GM12878 (cell line): ENCODE measurements at regions not wholly inside any gene's neighbourhood (a gene's known extent, or its start where the extent isn't known, plus 50 kb on each side); places are given as distances from the start of the nearest gene placed in this dataset.

ENCODE experiments used
- ATAC-seq: fragments of 200-7000 bp; cut with Tn5 transposase; 3 replicates; pipeline ENCODE4 v1.9.1; 2020; ENCODE audit warnings: mild to moderate bottlenecking, moderate library complexity
- BruUV-seq: library from RNA; stranded (reverse); fragments of 400-500 nt; replicated peaks from 2 replicates; lab custom pipeline; 2021; lab: Mats Ljungman, UMichigan
- CTCF ChIA-PET: fragments of 300-600 bp; sonication (Branson Sonifier 250); formaldehyde crosslinking; extraction: SDS; loops from one replicate; lab custom pipeline; 2021; ENCODE audit warnings: inconsistent platforms; lab: Yijun Ruan, JAX
- POLR2A ChIA-PET: fragments of 350-600 bp; formaldehyde crosslinking; extraction: SDS; loops from one replicate; lab custom pipeline; 2021; ENCODE audit warnings: inconsistent platforms; lab: Charles Lee
- RAD21 ChIA-PET: fragments of 300-600 bp; sonication (Branson Sonifier 250); formaldehyde crosslinking; loops from one replicate; lab custom pipeline; 2023; ENCODE audit warnings: antibody characterized with exemption; ENCODE audit not compliant: unreplicated experiment; lab: Charles Lee
- SMC1A ChIA-PET: fragments of 300-600 bp; sonication (Branson Sonifier 250); formaldehyde crosslinking; loops from one replicate; lab custom pipeline; 2023; ENCODE audit not compliant: unreplicated experiment, uncharacterized antibody; lab: Charles Lee
- DNase-seq: peaks from one replicate; pipeline ENCODE4 v3.0.0-alpha.2; 2011; ENCODE audit warnings: low read depth, low spot score
- FAIRE-seq: peaks from 3 replicates; lab custom pipeline; 2011; peaks lifted over from hg19 to GRCh38; lab: Jason Lieb, UNC
- H2AFZ ChIP-seq: 2 replicates; pipeline ENCODE4 v1.6.0; 2011; ENCODE audit warnings: low read depth, low read length, control low read depth; ENCODE audit not compliant: control insufficient read depth
- H3K27ac ChIP-seq: 2 replicates; pipeline ENCODE4 v1.5.1; 2011; ENCODE audit warnings: control low read depth; ENCODE audit not compliant: control insufficient read depth, insufficient read depth
- H3K27me3 ChIP-seq, 2 experiments: replicated peaks in 1 of 2; 2 replicates each; pipeline versions ENCODE4 v1.6.0 to v1.6.1; 2011; ENCODE audit warnings: low read length in 1 of 2; ENCODE audit not compliant: control insufficient read depth in 2 of 2, insufficient read depth in 2 of 2
- H3K36me3 ChIP-seq, 2 experiments: 2 replicates each; pipeline ENCODE4 v1.5.1; 2011; ENCODE audit warnings: low read length in 1 of 2; ENCODE audit not compliant: control insufficient read depth in 2 of 2, insufficient read depth in 2 of 2
- H3K4me1 ChIP-seq: 2 replicates; pipeline ENCODE4 v1.6.1; 2011; ENCODE audit warnings: mild to moderate bottlenecking, low read length, moderate library complexity, mixed read lengths; ENCODE audit not compliant: control insufficient read depth, insufficient read depth
- H3K4me2 ChIP-seq: 2 replicates; pipeline ENCODE4 v1.6.0; 2011; ENCODE audit warnings: control low read depth; ENCODE audit not compliant: control insufficient read depth, insufficient read depth
- H3K4me3 ChIP-seq: fragments of 200-600 bp; sonication (generic); 2 replicates; pipeline ENCODE4 v1.5.1; 2016
- H3K79me2 ChIP-seq: 2 replicates; pipeline ENCODE4 v1.6.0; 2011; ENCODE audit warnings: low read length; ENCODE audit not compliant: control insufficient read depth, insufficient read depth
- H3K9ac ChIP-seq: 2 replicates; pipeline ENCODE4 v1.8.0; 2011; ENCODE audit warnings: low read length, control low read depth, mixed read lengths; ENCODE audit not compliant: control insufficient read depth, insufficient read depth
- H3K9me3 ChIP-seq: replicated peaks from 3 replicates; pipeline ENCODE4 v1.5.1; 2011; ENCODE audit warnings: mild to moderate bottlenecking, low read length; ENCODE audit not compliant: control insufficient read depth, insufficient read depth
- H4K20me1 ChIP-seq: 2 replicates; pipeline ENCODE4 v1.6.0; 2011; ENCODE audit not compliant: control insufficient read depth, insufficient read depth
- BRCA1 ChIP-seq: IDR thresholded peaks from 2 replicates; pipeline ENCODE4 v1.6.1; 2011; ENCODE audit warnings: low read depth, low read length, improper control_type of control experiment
- E4F1 ChIP-seq: fragments of 450-650 bp; IDR thresholded peaks from 2 replicates; pipeline ENCODE4 v1.6.1; 2018; ENCODE audit warnings: borderline replicate concordance, mild to moderate bottlenecking; ENCODE audit not compliant: partially characterized antibody
- ETV6 ChIP-seq, 2 experiments: fragments of 450-650 bp in 1 of 2; IDR thresholded peaks in 1 of 2; conservative IDR thresholded peaks in 1 of 2; 2 replicates each; pipeline ENCODE4 v1.6.1; 2014; ENCODE audit warnings: antibody characterized with exemption in 1 of 2, borderline replicate concordance in 1 of 2, low read depth in 1 of 2, mild to moderate bottlenecking in 1 of 2, moderate library complexity in 1 of 2
- EZH2 ChIP-seq: IDR thresholded peaks from 2 replicates; pipeline ENCODE4 v1.6.1; 2012; ENCODE audit warnings: low read depth, mild to moderate bottlenecking, control low read depth, inconsistent platforms, low read length, borderline replicate concordance; ENCODE audit not compliant: control insufficient read depth
- HDAC2 ChIP-seq: fragments of 200-600 bp; sonication (generic); IDR thresholded peaks from 2 replicates; pipeline ENCODE4 v1.6.1; 2017
- MAX ChIP-seq: IDR thresholded peaks from 2 replicates; pipeline ENCODE4 v1.6.1; 2012; ENCODE audit warnings: low read depth, low read length, improper control_type of control experiment
- PML ChIP-seq: IDR thresholded peaks from 2 replicates; pipeline ENCODE4 v1.6.1; 2012; ENCODE audit warnings: low read length, inconsistent platforms
- RELA ChIP-seq: fragments of 450-650 bp; IDR thresholded peaks from 2 replicates; pipeline ENCODE4 v1.8.0; 2014; ENCODE audit warnings: borderline replicate concordance; ENCODE audit not compliant: partially characterized antibody
- SUZ12 ChIP-seq: fragments of 200-600 bp; sonication (generic); IDR thresholded peaks from one replicate; pipeline ENCODE4 v1.6.1; 2018; ENCODE audit warnings: antibody characterized with exemption, mild to moderate bottlenecking; ENCODE audit not compliant: unreplicated experiment
- USF2 ChIP-seq: IDR thresholded peaks from 2 replicates; pipeline ENCODE4 v1.6.1; 2011; ENCODE audit warnings: low read depth, low read length, improper control_type of control experiment, borderline replicate concordance
- ZBTB11 ChIP-seq: fragments of 450-650 bp; formaldehyde crosslinking; IDR thresholded peaks from 2 replicates; pipeline ENCODE4 v1.5.0; 2022; ENCODE audit warnings: mild to moderate bottlenecking, missing genetic modification characterization
- WGBS: methylation state at CpG from one replicate; pipeline ENCODE4 v1.1.6; 2016; ENCODE audit warnings: low lambda C conversion rate; ENCODE audit not compliant: insufficient replicate concordance, insufficient coverage; ENCODE audit errors: missing lambda C conversion rate; 5-methylcytosine and 5-hydroxymethylcytosine counted together
- in situ Hi-C: fragments of 300-500 bp; cut with MboI; formaldehyde crosslinking; loops from 9 replicates; pipeline ENCODE4 v1.14.3; 2018; ENCODE audit warnings: mixed read lengths
- intact Hi-C: fragments of 100-400 bp; cut with micrococcal nuclease; formaldehyde crosslinking; loops from one replicate; pipeline ENCODE4 v1.14.2; 2022; ENCODE audit not compliant: unreplicated experiment

- BruUV-seq = no TSS peak
- Histone ChIP-seq H3K4me3 (no peak overlapping the region), H3K79me2 (no peaks in the 10 kb centered on the region), H3K4me1 (no peaks in the 10 kb centered on the region), H3K27me3 (no peaks in the 10 kb centered on the region), H3K4me2 (no peak overlapping the region), H3K27ac (no peak overlapping the region), H3K9me3 (no peaks in the 10 kb centered on the region), H3K36me3 (no peaks in the 10 kb centered on the region), H2AFZ (no peak overlapping the region), H4K20me1 (no peaks in the 10 kb centered on the region), H3K9ac (no peak overlapping the region)
- ChIA-PET CTCF (interaction anchor here (1.0 kb wide), 1 partner anchor 722 kb away, joined by 3 read pairs; no protein-coding TSS in a partner anchor), RAD21 (no interaction called here), POLR2A (no interaction called here), SMC1A (no interaction called here)
- intact Hi-C loops = no loop called here
- FAIRE-seq (no peak), ATAC-seq (no peak), DNase-seq (no peak)
- 16% methylated on average over 4 of the region's 4 CpGs for WGBS
- in situ Hi-C loops = no loop called here
- TF ChIP-seq EZH2 (no peak), HDAC2 (no peak), ZBTB11 (no peak), USF2 (no peak), ETV6 (conservative IDR thresholded peaks at IDR 0.05 in 1 of 2, IDR thresholded peaks at IDR 0.05 in 1 of 2; ENCODE audit: borderline replicate concordance in 1 of 2, low read depth in 1 of 2) (no peak), RELA (no peak), BRCA1 (no peak), E4F1 (no peak), SUZ12 (no peak), PML (no peak), MAX (no peak)
Observed at GRCh38 chr18:25662272-25662671, 310.3 kb upstream of the ZNF521 start.
